GM13976 (cell line): ENCODE measurements at regions not wholly inside any gene's neighbourhood (a gene's known extent, or its start where the extent isn't known, plus 50 kb on each side); places are given as distances from the start of the nearest gene placed in this dataset.

Experiments
- DNase-seq: peaks from one replicate; pipeline ENCODE4 v3.0.0; 2012; ENCODE audit warnings: low spot score
- in situ Hi-C: fragments of 300-500 bp; cut with MboI; formaldehyde crosslinking; loops from one replicate; pipeline ENCODE4 v1.12.0; 2022; ENCODE audit warnings: low sequenced_read_pairs, mixed read lengths, inconsistent platforms; ENCODE audit not compliant: unreplicated experiment
- TF ChIP-seq, protein P1 (sequence below): IDR thresholded peaks from 2 replicates; pipeline ENCODE4 v1.5.1; 2012; ENCODE audit warnings: borderline replicate concordance, mild to moderate bottlenecking; ENCODE audit not compliant: insufficient read depth; ENCODE audit errors: extremely low read depth, missing control alignments, control extremely low read depth

DNA sequence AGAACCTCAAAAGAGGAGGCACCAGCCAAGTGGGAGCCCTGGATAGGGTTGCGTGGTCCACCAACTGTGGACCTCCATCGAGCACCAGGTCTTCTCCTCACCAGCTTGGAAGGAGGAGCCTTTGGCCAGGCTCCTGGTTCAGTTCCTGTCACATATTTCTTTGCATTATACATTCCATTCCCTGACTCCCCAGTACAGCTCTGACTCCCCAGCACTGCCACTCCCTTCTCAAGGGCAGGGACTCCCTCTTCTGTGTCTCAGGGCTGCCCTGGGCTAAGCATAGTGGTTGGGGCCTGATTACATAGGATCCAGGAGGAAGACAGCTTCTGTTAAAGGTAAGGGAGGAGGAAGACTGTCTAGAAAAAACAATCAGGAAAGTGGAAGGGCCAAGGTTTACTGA is 91.1 kb downstream of the MRPL14 start:
- DNase-seq: no peak
- TF ChIP-seq, protein P1, sequence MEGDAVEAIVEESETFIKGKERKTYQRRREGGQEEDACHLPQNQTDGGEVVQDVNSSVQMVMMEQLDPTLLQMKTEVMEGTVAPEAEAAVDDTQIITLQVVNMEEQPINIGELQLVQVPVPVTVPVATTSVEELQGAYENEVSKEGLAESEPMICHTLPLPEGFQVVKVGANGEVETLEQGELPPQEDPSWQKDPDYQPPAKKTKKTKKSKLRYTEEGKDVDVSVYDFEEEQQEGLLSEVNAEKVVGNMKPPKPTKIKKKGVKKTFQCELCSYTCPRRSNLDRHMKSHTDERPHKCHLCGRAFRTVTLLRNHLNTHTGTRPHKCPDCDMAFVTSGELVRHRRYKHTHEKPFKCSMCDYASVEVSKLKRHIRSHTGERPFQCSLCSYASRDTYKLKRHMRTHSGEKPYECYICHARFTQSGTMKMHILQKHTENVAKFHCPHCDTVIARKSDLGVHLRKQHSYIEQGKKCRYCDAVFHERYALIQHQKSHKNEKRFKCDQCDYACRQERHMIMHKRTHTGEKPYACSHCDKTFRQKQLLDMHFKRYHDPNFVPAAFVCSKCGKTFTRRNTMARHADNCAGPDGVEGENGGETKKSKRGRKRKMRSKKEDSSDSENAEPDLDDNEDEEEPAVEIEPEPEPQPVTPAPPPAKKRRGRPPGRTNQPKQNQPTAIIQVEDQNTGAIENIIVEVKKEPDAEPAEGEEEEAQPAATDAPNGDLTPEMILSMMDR: no peak
- in situ Hi-C loops: no loop called here

GRCh38 chr6:44035621-44036020 is 91.6 kb downstream of the MRPL14 start:
- TF ChIP-seq, protein P1: no peak
- no peak for DNase-seq
- in situ Hi-C loops: no loop called here

GRCh38 chr6:44034931-44035345 is 92.3 kb downstream of the MRPL14 start:
- TF ChIP-seq, protein P1: no peak
- no peak for DNase-seq
- in situ Hi-C loops: no loop called here

DNA sequence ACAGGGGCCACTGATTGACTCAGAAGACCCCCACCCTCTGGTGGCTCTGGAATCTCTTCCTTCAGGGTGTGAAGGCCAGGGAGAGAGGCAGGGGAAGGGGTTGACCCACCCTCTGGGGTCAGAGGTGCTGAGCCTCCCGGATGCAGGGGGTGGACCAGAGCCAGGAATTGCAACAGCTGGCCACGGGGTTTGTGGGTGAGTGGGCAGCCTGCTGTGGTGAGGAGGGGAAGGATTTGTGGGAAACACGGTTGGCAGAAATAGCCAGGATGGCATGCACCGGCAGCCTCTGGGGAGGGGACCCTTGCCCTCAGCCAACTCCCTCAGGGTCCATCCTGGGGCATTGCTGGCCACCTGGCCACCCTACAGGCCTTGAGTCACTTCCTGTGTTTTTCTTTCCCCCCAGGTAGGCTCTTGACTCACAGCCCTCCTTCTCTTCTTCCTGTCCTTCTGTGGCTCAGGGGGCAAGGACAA is 92.8 kb downstream of the MRPL14 start:
- TF ChIP-seq, protein P1: no peak
- no peak for DNase-seq
- in situ Hi-C loops: no loop called here

GRCh38 chr6:44030812-44031454 is 96.3 kb downstream of the MRPL14 start:
- TF ChIP-seq, protein P1: no peak
- DNase-seq: no peak
- in situ Hi-C loops: no loop called here

DNA sequence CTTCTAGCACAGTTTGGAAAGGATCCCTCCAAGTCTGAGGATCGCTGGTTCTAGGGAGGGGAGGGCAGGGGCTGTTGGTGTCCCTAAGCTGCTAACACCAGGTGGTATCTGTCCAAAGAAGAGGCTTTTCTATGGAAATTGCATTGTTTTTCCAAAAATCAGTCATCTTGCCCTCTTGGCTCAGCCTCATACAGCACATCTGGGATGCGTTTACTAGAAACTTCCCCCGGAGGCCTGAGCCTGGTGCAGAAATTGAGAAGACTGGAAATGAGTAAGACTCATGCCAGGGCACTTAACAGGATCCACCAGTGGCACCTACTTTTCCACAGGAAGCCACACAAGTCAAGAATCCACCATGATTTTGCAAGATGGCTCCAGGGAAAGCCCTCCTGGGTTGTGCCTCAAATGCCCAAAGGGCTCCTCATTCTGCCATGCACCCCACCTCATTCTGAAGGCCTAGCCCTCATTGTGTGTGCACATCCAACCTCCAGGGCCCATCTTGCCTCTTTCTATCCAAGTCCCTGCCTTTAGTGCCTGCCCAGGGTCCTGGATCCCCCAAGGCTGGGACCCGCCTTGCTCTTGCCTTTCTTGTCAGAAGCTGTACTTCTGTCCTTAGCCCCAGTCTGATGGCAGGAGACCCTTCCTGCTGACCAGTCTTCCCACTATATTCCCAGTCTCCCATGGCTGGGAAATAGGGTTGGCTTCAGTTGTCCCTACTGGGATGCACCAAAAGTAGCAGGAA is 97.6 kb downstream of the MRPL14 start:
- in situ Hi-C loops: no loop called here
- TF ChIP-seq, protein P1: no peak

More for the DNA sequence above, 97.6 kb downstream of the MRPL14 start:
- no peak for DNase-seq
